ENCODE measurements at regions not wholly inside any gene's neighbourhood (a gene's known extent, or its start where the extent isn't known, plus 50 kb on each side); places are given as distances from the start of the nearest gene placed in this dataset.

DNA sequence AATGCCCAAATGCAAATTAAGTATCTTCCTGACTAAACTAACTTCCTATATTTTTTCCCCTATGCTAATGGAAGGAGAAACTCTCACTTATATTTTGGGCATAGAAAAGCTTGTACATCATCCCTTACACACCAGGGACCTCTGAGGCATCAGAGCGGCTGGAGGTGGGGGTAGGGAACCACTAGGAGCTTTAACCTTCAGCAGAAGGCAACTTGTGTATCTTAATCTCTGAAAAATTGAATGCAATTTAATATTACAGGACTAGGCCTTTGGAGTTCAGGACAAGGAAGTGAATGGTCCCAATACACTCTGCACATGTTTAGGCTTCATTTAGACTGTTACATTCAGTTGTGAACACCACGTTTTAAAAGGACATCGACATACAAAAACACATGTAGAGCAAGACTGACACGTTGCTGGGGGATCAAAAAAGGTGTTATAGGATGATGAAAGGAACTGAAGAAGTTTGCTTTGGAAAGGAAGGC lies 85.9 kb downstream of the NAV1 start:
- peaks cover 3% of the 10 kb centered on the region for H3K27me3 Mint-ChIP-seq (ENCODE audit: unreplicated experiment)
- TF ChIP-seq, protein P1, sequence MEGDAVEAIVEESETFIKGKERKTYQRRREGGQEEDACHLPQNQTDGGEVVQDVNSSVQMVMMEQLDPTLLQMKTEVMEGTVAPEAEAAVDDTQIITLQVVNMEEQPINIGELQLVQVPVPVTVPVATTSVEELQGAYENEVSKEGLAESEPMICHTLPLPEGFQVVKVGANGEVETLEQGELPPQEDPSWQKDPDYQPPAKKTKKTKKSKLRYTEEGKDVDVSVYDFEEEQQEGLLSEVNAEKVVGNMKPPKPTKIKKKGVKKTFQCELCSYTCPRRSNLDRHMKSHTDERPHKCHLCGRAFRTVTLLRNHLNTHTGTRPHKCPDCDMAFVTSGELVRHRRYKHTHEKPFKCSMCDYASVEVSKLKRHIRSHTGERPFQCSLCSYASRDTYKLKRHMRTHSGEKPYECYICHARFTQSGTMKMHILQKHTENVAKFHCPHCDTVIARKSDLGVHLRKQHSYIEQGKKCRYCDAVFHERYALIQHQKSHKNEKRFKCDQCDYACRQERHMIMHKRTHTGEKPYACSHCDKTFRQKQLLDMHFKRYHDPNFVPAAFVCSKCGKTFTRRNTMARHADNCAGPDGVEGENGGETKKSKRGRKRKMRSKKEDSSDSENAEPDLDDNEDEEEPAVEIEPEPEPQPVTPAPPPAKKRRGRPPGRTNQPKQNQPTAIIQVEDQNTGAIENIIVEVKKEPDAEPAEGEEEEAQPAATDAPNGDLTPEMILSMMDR (IDR thresholded peaks at IDR 0.05; ENCODE audit: unreplicated experiment), result no peak
- H3K4me1 Mint-ChIP-seq (ENCODE audit: unreplicated experiment), result peaks cover 5% of the 10 kb centered on the region
- no peaks in the 10 kb centered on the region for H3K9me3 Mint-ChIP-seq (ENCODE audit: unreplicated experiment)
- H3K27ac Mint-ChIP-seq (ENCODE audit: unreplicated experiment), result no peak overlapping the region
- no peak for DNase-seq (ENCODE audit: low spot score)
- H3K4me3 Mint-ChIP-seq (ENCODE audit: unreplicated experiment), result no peak overlapping the region
- H3K36me3 Mint-ChIP-seq (ENCODE audit: low read depth, unreplicated experiment), result peaks cover 25% of the 10 kb centered on the region

DNA sequence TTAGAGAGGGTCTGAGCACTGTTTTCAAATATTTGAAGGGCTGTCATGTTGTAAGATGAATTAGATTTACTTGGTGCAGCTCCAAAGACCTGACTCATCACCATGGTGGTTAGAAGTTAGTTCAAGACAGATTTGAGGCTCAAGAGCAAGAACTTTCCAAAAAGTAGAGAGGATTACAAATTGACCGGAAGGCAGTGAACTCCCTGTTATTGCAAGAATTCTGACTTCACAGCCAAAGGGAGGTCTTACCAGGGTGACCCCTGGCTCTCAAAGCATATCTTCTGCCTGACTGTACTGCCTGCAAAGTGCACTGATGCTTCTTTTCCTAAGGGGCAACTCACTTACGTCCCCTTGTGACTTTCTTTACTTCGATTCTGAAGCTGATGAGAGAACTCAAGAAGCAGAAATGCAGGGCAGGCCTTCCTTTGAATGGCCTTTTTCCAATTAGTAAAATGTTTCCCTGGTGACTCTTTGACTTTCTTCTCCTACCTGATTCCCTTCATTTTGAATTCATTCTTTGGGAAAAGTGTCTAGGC lies 86.4 kb downstream of the NAV1 start:
- Mint-ChIP-seq H3K27me3 (ENCODE audit: unreplicated experiment) (peaks cover 3% of the 10 kb centered on the region), H3K36me3 (ENCODE audit: low read depth, unreplicated experiment) (peaks cover 29% of the 10 kb centered on the region), H3K4me3 (ENCODE audit: unreplicated experiment) (no peak overlapping the region), H3K27ac (ENCODE audit: unreplicated experiment) (no peak overlapping the region), H3K4me1 (ENCODE audit: unreplicated experiment) (peaks cover 5% of the 10 kb centered on the region), H3K9me3 (ENCODE audit: unreplicated experiment) (no peaks in the 10 kb centered on the region)
- DNase-seq (ENCODE audit: low spot score), result no peak
- TF ChIP-seq, protein P1 (IDR thresholded peaks at IDR 0.05; ENCODE audit: unreplicated experiment), result no peak

DNA sequence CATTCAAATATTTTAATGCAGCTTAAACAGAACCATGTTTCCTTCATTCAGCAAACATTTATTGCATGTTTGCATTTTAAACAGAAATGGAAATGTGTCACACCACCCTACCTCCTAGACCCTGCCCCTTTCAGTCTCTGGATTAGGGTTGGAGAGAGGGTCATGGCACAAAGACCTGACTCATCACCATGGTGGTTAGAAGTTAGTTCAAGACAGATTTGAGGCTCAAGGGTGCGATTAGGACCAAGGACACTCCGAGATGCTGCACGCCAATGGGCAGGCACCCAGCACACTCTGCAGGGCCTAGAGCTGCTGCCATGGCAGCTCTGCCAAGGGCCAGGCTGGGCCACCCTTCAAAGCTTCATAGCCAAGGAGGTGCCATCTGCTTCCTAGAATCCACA lies 86.9 kb downstream of the NAV1 start:
- peaks cover 5% of the 10 kb centered on the region for H3K4me1 Mint-ChIP-seq (ENCODE audit: unreplicated experiment)
- TF ChIP-seq, protein P1 (IDR thresholded peaks at IDR 0.05; ENCODE audit: unreplicated experiment), result no peak
- DNase-seq (ENCODE audit: low spot score), result no peak
- peaks cover 3% of the 10 kb centered on the region for H3K27me3 Mint-ChIP-seq (ENCODE audit: unreplicated experiment)
- peaks cover 35% of the 10 kb centered on the region for H3K36me3 Mint-ChIP-seq (ENCODE audit: low read depth, unreplicated experiment)
- no peak overlapping the region for H3K27ac Mint-ChIP-seq (ENCODE audit: unreplicated experiment)
- H3K9me3 Mint-ChIP-seq (ENCODE audit: unreplicated experiment), result no peaks in the 10 kb centered on the region
- H3K4me3 Mint-ChIP-seq (ENCODE audit: unreplicated experiment), result no peak overlapping the region

DNA sequence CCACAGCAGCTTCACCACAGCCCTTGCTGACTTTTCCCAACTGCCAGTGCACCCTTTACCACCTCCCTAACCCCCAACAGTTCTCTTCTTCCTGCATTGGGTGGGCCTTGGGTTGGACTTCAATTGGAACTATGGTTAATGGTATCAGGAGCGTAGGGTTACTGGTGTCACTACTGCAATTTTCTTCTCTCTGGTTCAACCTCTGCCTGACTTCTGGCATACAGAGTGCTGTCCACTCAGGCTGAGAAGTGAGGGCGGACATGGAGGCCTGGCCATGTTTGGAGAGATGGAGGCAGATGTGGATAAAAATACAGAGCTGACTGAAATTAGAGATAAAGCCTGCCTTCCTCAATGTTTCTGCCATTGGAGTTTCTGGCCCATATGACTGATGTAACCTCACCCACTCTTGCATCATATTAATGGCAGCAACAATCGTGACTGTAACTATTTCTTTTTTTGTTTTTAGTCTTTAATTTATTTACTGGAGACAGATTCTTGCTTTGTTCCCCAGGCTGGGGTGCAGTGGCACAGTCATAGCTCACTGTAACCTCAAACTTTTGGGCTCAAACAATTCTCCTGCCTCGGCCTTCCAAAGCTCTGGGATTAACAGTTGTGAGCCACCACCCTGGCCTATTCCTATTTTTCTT lies 87.8 kb downstream of the NAV1 start:
- Mint-ChIP-seq H3K27ac (ENCODE audit: unreplicated experiment) (no peak overlapping the region), H3K9me3 (ENCODE audit: unreplicated experiment) (no peaks in the 10 kb centered on the region), H3K27me3 (ENCODE audit: unreplicated experiment) (peaks cover 5% of the 10 kb centered on the region), H3K4me3 (ENCODE audit: unreplicated experiment) (peak overlapping the region; percentile 25), H3K36me3 (ENCODE audit: low read depth, unreplicated experiment) (peaks cover 41% of the 10 kb centered on the region), H3K4me1 (ENCODE audit: unreplicated experiment) (peaks cover 3% of the 10 kb centered on the region)
- TF ChIP-seq, protein P1 (IDR thresholded peaks at IDR 0.05; ENCODE audit: unreplicated experiment), result no peak
- no peak for DNase-seq (ENCODE audit: low spot score)

DNA sequence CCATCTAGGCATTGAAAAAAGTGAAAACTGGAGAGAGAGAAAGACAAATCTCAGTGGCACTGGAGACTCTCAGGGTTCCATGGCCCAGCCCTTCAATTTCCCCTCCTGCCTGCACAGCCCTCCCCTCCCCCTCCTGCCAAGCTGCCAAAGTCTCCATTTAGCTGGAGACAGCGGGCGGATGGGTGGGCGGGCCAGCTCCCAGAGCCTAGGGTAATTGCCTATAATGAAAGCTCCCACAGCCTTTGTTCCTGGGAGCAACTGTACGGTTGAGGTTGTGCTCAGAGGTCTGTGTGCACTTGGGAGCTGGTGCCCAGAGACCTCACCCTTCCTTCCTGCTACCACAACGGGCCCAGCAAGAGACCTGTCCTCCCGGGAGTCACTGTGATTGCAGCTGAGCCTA lies 89.6 kb downstream of the NAV1 start:
- Mint-ChIP-seq H3K9me3 (ENCODE audit: unreplicated experiment) (no peaks in the 10 kb centered on the region), H3K27me3 (ENCODE audit: unreplicated experiment) (peaks cover 5% of the 10 kb centered on the region), H3K4me3 (ENCODE audit: unreplicated experiment) (no peak overlapping the region), H3K36me3 (ENCODE audit: low read depth, unreplicated experiment) (peaks cover 44% of the 10 kb centered on the region), H3K27ac (ENCODE audit: unreplicated experiment) (no peak overlapping the region), H3K4me1 (ENCODE audit: unreplicated experiment) (peaks cover 3% of the 10 kb centered on the region)
- no peak for DNase-seq (ENCODE audit: low spot score)
- TF ChIP-seq, protein P1 (IDR thresholded peaks at IDR 0.05; ENCODE audit: unreplicated experiment), result no peak
